ENCODE measurements at regions not wholly inside any gene's neighbourhood (a gene's known extent, or its start where the extent isn't known, plus 50 kb on each side); places are given as distances from the start of the nearest gene placed in this dataset.
"Not testable (repeated sequence)": the region's sequence is repeated elsewhere in the genome, so short reads cannot be mapped to it uniquely, and the experiment has no call there.

GRCh38 chr2:156254637-156255067, 77.9 kb downstream of the NR4A2 start:
- intact Hi-C loops (cut with DNase I; ENCODE audit: low total_unique reads); ATAC-seq; in situ Hi-C loops (cut with MboI; ENCODE audit: low sequenced_read_pairs in 4 of 4); H3K4me1 ChIP-seq; H3K27me3 ChIP-seq; H3K9me3 ChIP-seq; H3K4me3 ChIP-seq; DNase-seq; H3K36me3 ChIP-seq; H3K27ac ChIP-seq: not testable (repeated sequence)

GRCh38 chr2:156253765-156254164, 78.8 kb downstream of the NR4A2 start:
- no peak for ATAC-seq
- in situ Hi-C loops (cut with MboI; ENCODE audit: low sequenced_read_pairs in 4 of 4), result no loop called here
- H3K27me3 ChIP-seq, result no peaks in the 10 kb centered on the region

GRCh38 chr2:156242874-156243273, 89.6 kb downstream of the NR4A2 start:
- H3K27me3 ChIP-seq, result no peaks in the 10 kb centered on the region
- no peak overlapping the region for H3K4me3 ChIP-seq
- intact Hi-C loops (cut with DNase I; ENCODE audit: low total_unique reads) (no loop called here), in situ Hi-C loops (cut with MboI; ENCODE audit: low sequenced_read_pairs in 4 of 4) (no loop called here)
- H3K27ac ChIP-seq, result no peak overlapping the region
- ATAC-seq (no peak), DNase-seq (no peak)
- TF ChIP-seq POLR2A (IDR thresholded peaks at IDR 0.05), result no peak
- no peak for TF ChIP-seq CTCF (IDR thresholded peaks at IDR 0.05 in 4 of 5, conservative IDR thresholded peaks at IDR 0.05 in 1 of 5)
- H3K9me3 ChIP-seq, result no peaks in the 10 kb centered on the region
- no peaks in the 10 kb centered on the region for H3K36me3 ChIP-seq
- H3K4me1 ChIP-seq, result no peaks in the 10 kb centered on the region

More at GRCh38 chr2:156253765-156254164, 78.8 kb downstream of the NR4A2 start:
- TF ChIP-seq CTCF (IDR thresholded peaks at IDR 0.05 in 4 of 5, conservative IDR thresholded peaks at IDR 0.05 in 1 of 5) (no peak), POLR2A (IDR thresholded peaks at IDR 0.05) (no peak)
- Histone ChIP-seq H3K4me1 (no peaks in the 10 kb centered on the region), H3K4me3 (no peak overlapping the region), H3K27ac (no peak overlapping the region), H3K36me3 (no peaks in the 10 kb centered on the region), H3K9me3 (no peaks in the 10 kb centered on the region)
- no peak for DNase-seq
- intact Hi-C loops (cut with DNase I; ENCODE audit: low total_unique reads), result no loop called here

- no peak for DNase-seq
- Histone ChIP-seq H3K27ac (no peak overlapping the region), H3K36me3 (no peaks in the 10 kb centered on the region), H3K4me3 (no peak overlapping the region), H3K27me3 (no peaks in the 10 kb centered on the region), H3K4me1 (no peaks in the 10 kb centered on the region), H3K9me3 (no peaks in the 10 kb centered on the region)
- intact Hi-C loops (cut with DNase I; ENCODE audit: low total_unique reads), result no loop called here
- no peak for TF ChIP-seq POLR2A (IDR thresholded peaks at IDR 0.05)
- no peak for TF ChIP-seq CTCF (IDR thresholded peaks at IDR 0.05 in 4 of 5, conservative IDR thresholded peaks at IDR 0.05 in 1 of 5)
- in situ Hi-C loops (cut with MboI; ENCODE audit: low sequenced_read_pairs in 4 of 4), result no loop called here
- no peak for ATAC-seq
These were observed 95.0 kb downstream of the NR4A2 start for GRCh38 chr2:156237558-156237957.

- in situ Hi-C loops (cut with MboI; ENCODE audit: low sequenced_read_pairs in 4 of 4) (no loop called here), intact Hi-C loops (cut with DNase I; ENCODE audit: low total_unique reads) (no loop called here)
- H3K4me1 ChIP-seq, result no peaks in the 10 kb centered on the region
- DNase-seq (no peak), ATAC-seq (no peak)
- H3K27ac ChIP-seq, result no peak overlapping the region
- no peaks in the 10 kb centered on the region for H3K27me3 ChIP-seq
- H3K36me3 ChIP-seq, result no peaks in the 10 kb centered on the region
- H3K9me3 ChIP-seq, result no peaks in the 10 kb centered on the region
- no peak for TF ChIP-seq CTCF (IDR thresholded peaks at IDR 0.05 in 4 of 5, conservative IDR thresholded peaks at IDR 0.05 in 1 of 5)
- TF ChIP-seq POLR2A (IDR thresholded peaks at IDR 0.05), result no peak
- no peak overlapping the region for H3K4me3 ChIP-seq
These were observed 102.7 kb downstream of the NR4A2 start for GRCh38 chr2:156229724-156230362.

- DNase-seq; ATAC-seq; H3K27ac ChIP-seq; H3K9me3 ChIP-seq; H3K27me3 ChIP-seq; in situ Hi-C loops (cut with MboI; ENCODE audit: low sequenced_read_pairs in 4 of 4); H3K36me3 ChIP-seq; intact Hi-C loops (cut with DNase I; ENCODE audit: low total_unique reads); H3K4me3 ChIP-seq; H3K4me1 ChIP-seq: not testable (repeated sequence)
These were observed 109.2 kb downstream of the NR4A2 start for GRCh38 chr2:156223328-156223727.
